Mucosa of stomach (tissue), 1 donor: ENCODE measurements at regions not wholly inside any gene's neighbourhood (a gene's known extent, or its start where the extent isn't known, plus 50 kb on each side); places are given as distances from the start of the nearest gene placed in this dataset.

Experiments
- H3K27me3 ChIP-seq: one replicate; pipeline ENCODE4 v1.7.0; 2013; ENCODE audit warnings: mild to moderate bottlenecking, low read length; ENCODE audit not compliant: control insufficient read depth, insufficient read depth
- H3K36me3 ChIP-seq: one replicate; pipeline ENCODE4 v1.7.0; 2013; ENCODE audit warnings: low read length; ENCODE audit not compliant: control insufficient read depth, insufficient read depth
- H3K4me1 ChIP-seq: one replicate; pipeline ENCODE4 v1.7.0; 2013; ENCODE audit warnings: mild to moderate bottlenecking, low read length; ENCODE audit not compliant: control insufficient read depth, insufficient read depth
- H3K4me3 ChIP-seq: one replicate; pipeline ENCODE4 v1.7.0; 2013; ENCODE audit warnings: low read length
- H3K9ac ChIP-seq: one replicate; pipeline ENCODE4 v1.7.0; 2013; ENCODE audit warnings: mild to moderate bottlenecking, low read length, moderate library complexity
- H3K9me3 ChIP-seq: one replicate; pipeline ENCODE4 v1.7.0; 2013; ENCODE audit warnings: mild to moderate bottlenecking, low read length, moderate library complexity; ENCODE audit not compliant: control insufficient read depth
- donor health status: Pancreatic carcinoma.

DNA sequence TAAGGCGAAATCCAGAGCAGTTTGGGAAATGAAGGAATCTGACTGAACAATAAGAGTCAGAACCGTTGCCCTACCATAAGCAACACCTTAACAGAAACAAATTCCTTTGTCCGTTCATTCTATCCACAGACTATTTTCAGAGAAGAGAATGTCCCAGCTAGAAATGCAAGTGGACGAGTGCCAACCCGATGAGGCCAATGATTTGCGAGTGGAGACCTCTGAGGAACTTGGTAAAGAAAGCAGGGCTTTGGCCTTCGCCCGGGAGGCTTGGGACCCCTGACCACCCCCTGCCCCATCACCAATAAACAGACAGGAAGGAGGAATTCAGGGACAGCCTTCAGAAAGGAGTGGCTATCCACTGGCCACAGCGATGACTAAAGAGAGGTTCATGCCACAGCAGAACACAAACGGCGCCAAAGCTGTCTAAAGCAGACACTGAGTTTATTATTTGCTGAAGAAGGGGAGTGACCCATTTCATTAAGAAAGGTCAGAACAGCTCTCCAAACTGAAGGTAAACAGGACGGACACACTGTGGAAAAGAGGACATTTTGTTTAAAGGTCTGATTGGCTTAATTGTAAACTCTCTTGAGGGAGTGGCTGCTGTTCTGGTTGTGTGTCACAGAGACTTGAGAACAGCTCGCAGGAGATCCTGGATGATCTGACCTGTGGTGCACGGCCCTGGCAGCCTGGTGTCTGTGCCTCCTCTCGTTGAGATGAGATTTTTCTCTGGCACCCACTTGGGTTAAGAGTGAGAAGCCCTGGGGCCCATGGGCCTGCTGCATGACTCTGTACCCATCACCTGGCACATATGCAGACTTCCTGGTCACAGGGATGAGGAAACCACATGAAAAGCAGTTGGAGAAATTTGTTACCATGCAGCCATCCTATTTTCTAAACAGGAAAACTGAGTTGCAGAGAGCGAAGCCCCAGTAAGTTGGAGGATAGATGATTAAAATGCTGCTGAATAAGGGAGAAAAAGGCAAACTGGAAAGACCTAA lies 142.0 kb upstream of the PZP start:
- H3K4me1 ChIP-seq = peaks cover 4% of the 10 kb centered on the region
- no peak overlapping the region for H3K9ac ChIP-seq
- no peaks in the 10 kb centered on the region for H3K27me3 ChIP-seq
- H3K36me3 ChIP-seq = no peaks in the 10 kb centered on the region
- H3K9me3 ChIP-seq = no peaks in the 10 kb centered on the region
- no peak overlapping the region for H3K4me3 ChIP-seq

DNA sequence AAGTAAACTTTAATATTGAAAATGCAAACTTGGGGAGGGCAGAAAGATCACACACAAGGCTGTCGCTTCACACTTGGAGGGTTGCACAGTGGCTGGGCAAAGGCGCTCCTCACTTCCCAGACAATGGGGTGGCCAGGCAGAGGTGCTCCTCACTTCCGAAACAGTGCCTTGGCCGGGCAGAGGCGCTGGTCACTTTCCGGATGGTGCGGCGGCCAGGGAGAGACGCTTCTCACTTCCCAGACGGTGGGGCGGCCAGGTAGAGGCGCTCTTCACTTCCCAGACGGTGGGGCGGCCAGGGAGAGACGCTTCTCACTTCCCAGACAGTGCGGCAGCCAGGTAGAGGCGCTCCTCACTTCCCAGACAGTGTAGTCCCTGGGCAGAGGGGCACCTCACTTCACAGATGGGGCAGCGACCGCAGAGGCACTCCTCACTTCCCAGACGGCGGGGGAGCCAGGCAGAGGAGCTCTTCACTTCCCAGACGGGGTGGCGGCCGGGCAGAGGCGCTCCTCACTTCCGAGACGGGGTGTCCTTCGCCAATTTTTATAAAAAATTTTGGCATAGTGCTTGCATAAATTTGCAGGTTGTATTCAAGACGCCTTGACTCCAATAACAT lies 140.8 kb upstream of the PZP start:
- Histone ChIP-seq H3K9me3 (no peaks in the 10 kb centered on the region), H3K36me3 (no peaks in the 10 kb centered on the region), H3K27me3 (no peaks in the 10 kb centered on the region), H3K4me3 (no peak overlapping the region), H3K9ac (no peak overlapping the region), H3K4me1 (peaks cover 4% of the 10 kb centered on the region)

DNA sequence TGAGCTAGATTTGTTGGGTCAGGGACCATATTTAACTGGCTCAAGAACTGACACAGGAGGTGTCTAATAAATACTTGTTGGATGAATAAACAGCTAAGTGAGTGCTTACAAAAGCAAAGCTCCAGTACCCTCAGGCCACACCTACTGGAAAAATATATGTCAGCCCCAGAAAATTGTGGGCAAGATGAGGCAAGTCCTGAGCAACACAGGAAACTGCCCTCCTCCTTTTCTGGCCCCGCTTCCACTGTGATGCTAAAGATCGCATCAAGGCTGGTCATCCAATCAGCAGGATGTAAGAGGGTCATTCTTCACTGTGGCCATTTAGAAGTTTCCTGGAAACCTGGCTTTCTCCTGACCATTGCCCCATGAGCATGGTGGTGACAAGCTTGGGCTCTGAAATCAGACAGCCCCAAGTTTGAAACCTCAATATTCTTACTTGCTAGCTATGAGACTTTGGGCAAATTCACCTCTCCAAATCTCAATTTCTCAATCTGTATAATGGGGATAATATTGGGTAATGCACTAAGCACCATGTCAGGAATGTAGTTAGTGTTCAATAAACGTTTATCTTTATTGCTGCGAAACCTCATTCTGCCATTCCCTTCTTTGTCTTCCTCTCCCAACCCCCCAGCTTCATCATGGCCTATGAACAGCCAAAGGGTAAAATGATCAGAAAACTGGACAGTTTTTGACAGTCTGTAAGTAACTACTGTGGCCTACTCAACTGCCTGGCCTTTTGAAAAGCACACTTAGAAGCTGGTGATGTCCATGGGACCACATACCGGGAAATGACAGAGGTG lies 139.3 kb upstream of the PZP start:
- Histone ChIP-seq H3K36me3 (no peaks in the 10 kb centered on the region), H3K9ac (no peak overlapping the region), H3K4me3 (no peak overlapping the region), H3K27me3 (no peaks in the 10 kb centered on the region), H3K9me3 (no peaks in the 10 kb centered on the region), H3K4me1 (peaks cover 4% of the 10 kb centered on the region)

DNA sequence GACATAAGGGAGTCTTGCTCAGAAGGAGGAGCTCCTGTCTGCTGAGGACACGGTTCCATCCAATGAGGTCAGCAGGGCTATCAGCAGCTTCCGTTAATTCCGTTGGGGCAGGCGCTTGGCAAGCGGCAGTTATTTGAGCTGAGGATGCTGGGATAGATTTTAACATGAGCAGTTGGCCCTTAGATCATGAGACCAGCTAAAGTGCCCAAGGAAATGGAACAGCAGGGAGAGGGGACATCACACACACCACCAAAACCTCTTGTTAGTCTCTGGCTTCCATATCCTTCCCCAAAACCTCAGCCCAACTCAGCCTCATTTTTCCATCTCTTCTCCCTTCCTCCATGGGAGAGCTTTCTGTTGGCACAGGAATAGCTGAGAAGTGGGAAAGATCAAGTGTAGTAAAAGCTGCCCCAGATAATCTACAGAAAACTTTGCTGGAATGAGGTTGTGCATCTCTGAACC lies 138.7 kb upstream of the PZP start:
- Histone ChIP-seq H3K9ac (no peak overlapping the region), H3K36me3 (no peaks in the 10 kb centered on the region), H3K4me1 (peaks cover 4% of the 10 kb centered on the region), H3K27me3 (no peaks in the 10 kb centered on the region), H3K9me3 (no peaks in the 10 kb centered on the region), H3K4me3 (no peak overlapping the region)

DNA sequence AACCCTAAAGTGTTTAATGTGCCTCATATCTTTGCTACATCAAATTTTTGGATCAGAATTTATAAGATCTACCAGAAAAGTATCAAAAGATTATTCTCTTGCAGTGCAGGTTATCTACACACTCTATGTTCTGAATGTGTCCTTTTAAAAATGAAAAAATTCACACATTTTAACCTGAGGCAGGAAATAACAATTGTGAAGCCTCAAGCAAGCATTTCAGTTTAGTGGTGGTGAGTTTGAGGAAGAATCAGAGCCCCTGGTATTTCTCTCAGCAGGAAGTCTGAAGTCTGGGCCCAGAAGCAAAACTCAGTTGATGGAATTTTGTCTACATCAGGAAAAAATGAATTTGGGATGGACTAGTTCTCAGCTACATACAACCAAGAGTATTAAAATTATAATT lies 137.0 kb upstream of the PZP start:
- Histone ChIP-seq H3K4me1 (peaks cover 3% of the 10 kb centered on the region), H3K9me3 (no peaks in the 10 kb centered on the region), H3K9ac (no peak overlapping the region), H3K27me3 (no peaks in the 10 kb centered on the region), H3K4me3 (no peak overlapping the region), H3K36me3 (no peaks in the 10 kb centered on the region)

DNA sequence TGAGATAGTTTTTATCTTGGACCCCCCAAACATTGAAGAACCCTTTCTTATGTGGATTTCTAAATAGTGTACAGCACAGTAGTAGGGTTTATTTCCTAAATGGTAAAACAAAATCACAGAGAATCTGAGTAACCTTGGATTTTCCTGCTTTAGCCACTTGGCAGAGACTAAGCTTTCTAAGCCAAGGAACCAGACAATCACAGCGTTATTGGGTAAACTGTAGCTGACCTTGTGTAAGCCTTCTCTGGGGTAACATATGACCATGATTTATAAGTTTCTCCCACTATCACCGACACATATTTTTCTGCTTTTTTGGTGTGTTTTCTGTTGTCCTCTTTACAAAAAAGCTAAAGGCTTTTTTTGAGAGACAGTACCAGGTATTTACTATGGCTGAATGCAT lies 136.3 kb upstream of the PZP start:
- H3K27me3 ChIP-seq = no peaks in the 10 kb centered on the region
- no peaks in the 10 kb centered on the region for H3K36me3 ChIP-seq
- no peaks in the 10 kb centered on the region for H3K9me3 ChIP-seq
- no peak overlapping the region for H3K4me3 ChIP-seq
- no peaks in the 10 kb centered on the region for H3K4me1 ChIP-seq
- no peak overlapping the region for H3K9ac ChIP-seq

DNA sequence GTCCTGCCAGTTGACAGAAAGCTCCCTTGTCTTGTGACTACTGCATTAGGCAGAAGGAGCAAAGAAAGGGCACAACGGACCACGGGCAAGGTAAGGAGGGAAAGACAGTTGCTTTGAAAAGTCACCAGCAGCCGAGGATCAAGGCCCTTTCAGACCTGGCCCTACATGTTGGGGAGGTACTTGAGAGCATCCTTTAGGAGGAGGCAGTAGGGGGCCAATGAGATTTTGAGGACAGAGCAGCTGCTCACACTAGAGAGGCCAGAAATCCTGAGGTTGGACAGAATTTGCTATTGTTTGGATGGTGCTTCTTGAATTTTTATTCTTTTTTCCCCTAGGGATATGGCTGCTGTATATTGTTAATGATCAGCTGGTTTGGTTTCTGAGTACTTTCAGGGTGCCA lies 135.5 kb upstream of the PZP start:
- H3K4me3 ChIP-seq = no peak overlapping the region
- H3K9ac ChIP-seq = no peak overlapping the region
- no peaks in the 10 kb centered on the region for H3K36me3 ChIP-seq
- no peaks in the 10 kb centered on the region for H3K27me3 ChIP-seq
- no peaks in the 10 kb centered on the region for H3K4me1 ChIP-seq
- no peaks in the 10 kb centered on the region for H3K9me3 ChIP-seq

DNA sequence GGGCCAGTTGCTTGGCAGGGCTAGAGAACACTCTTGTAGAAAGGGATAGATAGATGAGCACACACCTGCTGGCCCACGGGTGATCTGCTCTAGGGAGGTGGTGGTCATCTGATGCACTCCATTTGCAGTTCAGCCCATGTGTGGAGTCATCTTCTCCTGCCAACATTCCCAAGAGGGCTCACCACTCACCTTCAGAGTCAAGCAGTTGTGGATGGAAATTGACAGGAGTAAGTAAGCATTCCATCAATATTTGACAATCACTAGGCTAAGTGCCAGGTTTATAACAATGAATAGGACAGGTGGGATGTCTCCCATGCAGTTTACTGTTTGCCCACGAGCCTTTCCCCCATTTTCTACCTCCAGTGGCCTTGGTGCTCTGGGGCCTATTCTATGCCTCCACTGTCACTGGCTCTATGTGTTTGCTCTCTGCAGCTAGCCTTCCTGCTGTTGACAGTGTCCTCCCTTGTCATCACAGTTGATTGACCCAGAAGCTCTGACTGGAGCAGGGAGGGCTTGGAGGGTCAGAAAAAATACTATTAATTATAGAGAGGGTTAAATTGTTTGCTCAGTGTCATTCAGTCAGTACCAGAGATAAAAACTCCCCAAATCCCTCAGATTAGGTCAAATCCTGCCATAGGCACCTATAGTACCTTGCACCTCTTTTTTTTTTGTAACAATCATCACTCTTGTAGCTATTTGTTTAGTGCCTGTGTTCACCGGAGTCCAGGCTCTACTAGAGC lies 134.6 kb upstream of the PZP start:
- no peaks in the 10 kb centered on the region for H3K36me3 ChIP-seq
- no peaks in the 10 kb centered on the region for H3K27me3 ChIP-seq
- no peak overlapping the region for H3K9ac ChIP-seq
- no peaks in the 10 kb centered on the region for H3K4me1 ChIP-seq
- no peaks in the 10 kb centered on the region for H3K9me3 ChIP-seq
- H3K4me3 ChIP-seq = no peak overlapping the region

DNA sequence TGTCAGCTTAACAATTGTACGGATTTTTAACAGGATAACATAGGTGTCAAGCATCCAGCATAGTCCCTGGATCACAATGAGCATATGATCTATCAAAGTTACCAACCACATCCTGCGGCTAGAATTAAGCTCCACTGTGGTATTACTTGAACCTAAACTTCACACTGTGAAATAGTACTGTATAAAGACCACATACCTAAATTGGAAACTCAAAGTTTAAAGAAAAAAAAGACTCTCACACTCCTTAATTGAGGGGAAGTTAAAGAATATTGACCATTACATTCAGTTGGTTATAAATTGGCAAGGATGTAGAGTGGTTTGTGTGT lies 133.0 kb upstream of the PZP start:
- no peaks in the 10 kb centered on the region for H3K4me1 ChIP-seq
- no peak overlapping the region for H3K9ac ChIP-seq
- H3K36me3 ChIP-seq = no peaks in the 10 kb centered on the region
- no peak overlapping the region for H3K4me3 ChIP-seq
- no peaks in the 10 kb centered on the region for H3K27me3 ChIP-seq
- H3K9me3 ChIP-seq = no peaks in the 10 kb centered on the region

DNA sequence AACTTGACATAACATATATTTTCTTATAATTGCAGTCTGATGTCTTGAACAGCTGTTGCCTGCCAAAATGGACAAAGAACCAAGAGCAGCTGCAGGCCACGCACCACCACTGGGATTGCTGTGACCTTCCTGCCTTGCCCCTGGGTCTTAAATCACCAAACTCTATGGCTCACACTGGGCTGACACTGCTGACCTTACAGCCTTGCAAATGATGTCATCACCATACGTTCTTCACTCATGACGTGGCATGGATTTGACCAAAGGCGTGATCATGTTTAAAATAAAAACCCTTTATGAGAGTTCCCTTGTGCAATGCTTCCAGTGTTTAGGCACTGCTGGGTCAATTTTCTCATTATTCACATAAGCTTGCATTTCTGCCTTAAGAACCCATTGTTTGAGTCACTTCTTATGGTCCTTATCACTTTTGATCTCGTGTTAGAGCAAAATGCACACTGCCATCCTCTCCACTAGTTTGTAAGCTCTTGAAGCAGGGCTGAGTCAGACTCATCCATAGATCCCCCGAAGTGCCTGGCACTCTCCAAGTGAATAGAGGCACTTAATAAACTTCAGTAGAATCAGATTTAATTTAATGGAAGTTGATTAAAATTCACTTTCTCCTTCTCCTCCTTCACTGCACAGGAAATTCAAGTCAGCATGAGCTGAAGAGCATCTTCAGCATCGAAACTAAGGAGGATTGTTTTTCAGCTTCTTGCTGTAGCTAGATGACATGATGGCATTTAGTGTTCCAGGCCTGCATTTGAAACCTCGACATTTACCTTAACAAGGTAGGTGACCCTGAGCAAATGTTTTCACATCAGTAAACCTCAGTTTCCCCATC lies 132.4 kb upstream of the PZP start:
- no peaks in the 10 kb centered on the region for H3K27me3 ChIP-seq
- H3K9me3 ChIP-seq = no peaks in the 10 kb centered on the region
- H3K9ac ChIP-seq = no peak overlapping the region
- H3K36me3 ChIP-seq = no peaks in the 10 kb centered on the region
- H3K4me3 ChIP-seq = no peak overlapping the region
- H3K4me1 ChIP-seq = no peaks in the 10 kb centered on the region

DNA sequence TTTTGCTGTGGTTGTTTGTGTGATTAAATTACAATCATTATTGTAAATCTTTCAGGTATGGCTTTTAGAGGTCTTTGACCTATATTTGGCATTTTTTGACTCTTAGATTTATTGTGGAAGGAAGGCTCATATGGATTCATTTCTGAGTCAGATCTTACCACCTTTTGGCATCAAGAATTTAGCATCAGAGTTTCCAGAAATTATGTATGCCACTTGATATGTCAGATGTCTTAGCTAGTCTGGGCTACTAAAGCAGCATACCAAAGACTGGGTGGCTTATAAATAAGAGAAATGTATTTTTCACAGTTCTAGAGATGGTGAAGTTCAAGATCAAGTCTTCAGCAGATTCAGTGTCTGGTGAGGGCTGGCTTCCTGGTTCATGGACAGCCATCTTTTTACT lies 129.5 kb upstream of the PZP start:
- Histone ChIP-seq H3K27me3 (no peaks in the 10 kb centered on the region), H3K9me3 (no peaks in the 10 kb centered on the region), H3K4me3 (no peak overlapping the region), H3K4me1 (no peaks in the 10 kb centered on the region), H3K36me3 (no peaks in the 10 kb centered on the region), H3K9ac (no peak overlapping the region)
